ENCODE measurements at regions not wholly inside any gene's neighbourhood (a gene's known extent, or its start where the extent isn't known, plus 50 kb on each side); places are given as distances from the start of the nearest gene placed in this dataset.
A peak's percentile ranks its signal among the peaks of the same experiment; 100 is the strongest.

DNA sequence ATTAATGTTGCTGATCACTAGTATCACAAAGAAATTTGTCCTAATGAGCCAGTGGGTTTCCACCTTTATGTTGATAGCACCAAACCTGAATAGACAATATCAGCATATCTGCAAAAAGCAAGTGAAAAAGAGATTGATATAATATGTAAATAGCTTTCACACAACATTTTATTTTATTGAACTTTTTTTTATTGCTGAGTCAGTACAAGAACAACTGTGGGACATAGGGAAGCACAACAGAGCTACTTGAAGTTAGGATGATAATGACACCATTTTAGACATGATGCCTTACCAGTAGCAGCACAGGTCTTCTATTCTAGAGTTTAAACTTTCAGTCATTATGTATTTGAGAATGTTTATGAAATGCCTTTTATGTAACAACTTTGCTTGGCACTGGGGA, 554.1 kb upstream of the SETBP1 start:
- TF ChIP-seq, protein P1, sequence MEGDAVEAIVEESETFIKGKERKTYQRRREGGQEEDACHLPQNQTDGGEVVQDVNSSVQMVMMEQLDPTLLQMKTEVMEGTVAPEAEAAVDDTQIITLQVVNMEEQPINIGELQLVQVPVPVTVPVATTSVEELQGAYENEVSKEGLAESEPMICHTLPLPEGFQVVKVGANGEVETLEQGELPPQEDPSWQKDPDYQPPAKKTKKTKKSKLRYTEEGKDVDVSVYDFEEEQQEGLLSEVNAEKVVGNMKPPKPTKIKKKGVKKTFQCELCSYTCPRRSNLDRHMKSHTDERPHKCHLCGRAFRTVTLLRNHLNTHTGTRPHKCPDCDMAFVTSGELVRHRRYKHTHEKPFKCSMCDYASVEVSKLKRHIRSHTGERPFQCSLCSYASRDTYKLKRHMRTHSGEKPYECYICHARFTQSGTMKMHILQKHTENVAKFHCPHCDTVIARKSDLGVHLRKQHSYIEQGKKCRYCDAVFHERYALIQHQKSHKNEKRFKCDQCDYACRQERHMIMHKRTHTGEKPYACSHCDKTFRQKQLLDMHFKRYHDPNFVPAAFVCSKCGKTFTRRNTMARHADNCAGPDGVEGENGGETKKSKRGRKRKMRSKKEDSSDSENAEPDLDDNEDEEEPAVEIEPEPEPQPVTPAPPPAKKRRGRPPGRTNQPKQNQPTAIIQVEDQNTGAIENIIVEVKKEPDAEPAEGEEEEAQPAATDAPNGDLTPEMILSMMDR (IDR thresholded peaks at IDR 0.05; ENCODE audit: borderline replicate concordance, control extremely low read depth, extremely low read depth, insufficient read depth, missing control alignments), result no peak
- DNase-seq (ENCODE audit: low spot score), result no peak
- in situ Hi-C loops (cut with MboI; ENCODE audit: low sequenced_read_pairs, unreplicated experiment), result no loop called here

DNA sequence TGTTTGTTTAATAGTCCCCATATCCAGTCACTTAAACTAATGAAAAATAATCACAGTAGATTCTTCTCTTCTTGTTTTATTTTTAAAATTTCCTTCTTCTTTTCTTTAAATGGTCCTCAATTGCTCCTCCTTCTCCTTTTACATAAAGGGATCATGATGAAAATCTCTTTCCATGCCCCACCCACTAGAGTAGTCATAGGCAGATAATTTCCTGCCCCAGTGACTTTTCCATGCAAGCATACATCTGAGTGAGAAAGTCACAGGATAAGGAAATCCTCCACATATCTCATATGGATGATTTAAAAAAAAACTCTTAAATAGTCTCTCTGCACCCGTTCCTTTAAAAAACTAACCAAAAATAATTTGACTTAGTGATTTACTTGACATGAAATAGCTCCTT, 552.3 kb upstream of the SETBP1 start:
- in situ Hi-C loops (cut with MboI; ENCODE audit: low sequenced_read_pairs, unreplicated experiment), result no loop called here
- TF ChIP-seq, protein P1 (IDR thresholded peaks at IDR 0.05; ENCODE audit: borderline replicate concordance, control extremely low read depth, extremely low read depth, insufficient read depth, missing control alignments), result no peak
- no peak for DNase-seq (ENCODE audit: low spot score)

DNA sequence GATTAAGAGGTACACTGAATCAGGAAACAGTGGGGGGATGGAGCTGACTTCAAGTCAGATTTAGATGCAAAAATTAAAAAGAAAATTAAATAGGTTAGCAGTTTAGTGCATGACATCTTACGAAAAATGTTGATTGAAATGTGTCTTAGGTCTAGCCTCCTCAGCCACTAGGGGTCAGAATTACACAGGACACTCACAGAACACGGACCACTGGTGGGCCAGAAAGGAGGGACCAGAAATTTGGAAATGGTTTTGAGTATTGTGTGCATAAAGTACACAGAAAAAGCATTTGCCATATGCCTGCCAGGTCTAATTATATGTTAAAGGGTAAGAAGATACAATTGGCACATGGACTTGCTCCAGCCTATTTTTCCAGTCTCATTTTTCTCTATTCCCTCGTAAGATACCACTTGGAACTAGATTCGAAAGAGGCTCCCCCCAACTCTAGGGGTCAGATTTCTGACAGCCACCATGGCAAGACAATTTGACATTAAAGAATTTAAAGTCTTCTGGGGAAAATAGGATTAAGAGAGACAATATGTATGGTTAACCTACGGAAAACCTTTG, 550.2 kb upstream of the SETBP1 start:
- TF ChIP-seq, protein P1 (IDR thresholded peaks at IDR 0.05; ENCODE audit: borderline replicate concordance, control extremely low read depth, extremely low read depth, insufficient read depth, missing control alignments), result peak; percentile 57
- in situ Hi-C loops (cut with MboI; ENCODE audit: low sequenced_read_pairs, unreplicated experiment), result no loop called here

DNA sequence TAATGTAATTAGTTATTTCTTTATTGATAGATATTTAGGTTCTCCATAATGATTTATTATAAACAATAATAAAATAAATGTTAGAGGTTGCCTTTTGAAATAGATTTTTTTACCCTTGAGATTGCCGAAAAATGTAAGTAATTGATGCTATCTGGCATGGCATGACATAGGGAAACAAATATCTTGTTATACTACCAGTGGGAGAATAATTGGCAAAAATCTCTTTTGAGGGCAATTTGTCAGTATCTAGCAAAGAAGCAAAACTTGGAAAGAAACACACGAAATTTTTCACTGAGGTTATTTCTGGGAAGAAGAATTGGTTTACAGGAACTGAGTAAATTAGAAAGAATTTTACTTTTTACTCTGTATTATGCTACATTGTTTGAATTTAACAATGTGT, 547.2 kb upstream of the SETBP1 start:
- DNase-seq (ENCODE audit: low spot score), result no peak
- TF ChIP-seq, protein P1 (IDR thresholded peaks at IDR 0.05; ENCODE audit: borderline replicate concordance, control extremely low read depth, extremely low read depth, insufficient read depth, missing control alignments), result no peak
- in situ Hi-C loops (cut with MboI; ENCODE audit: low sequenced_read_pairs, unreplicated experiment), result no loop called here

More for the DNA sequence above, 550.2 kb upstream of the SETBP1 start:
- peak; percentile 52 for DNase-seq (ENCODE audit: low spot score)

DNA sequence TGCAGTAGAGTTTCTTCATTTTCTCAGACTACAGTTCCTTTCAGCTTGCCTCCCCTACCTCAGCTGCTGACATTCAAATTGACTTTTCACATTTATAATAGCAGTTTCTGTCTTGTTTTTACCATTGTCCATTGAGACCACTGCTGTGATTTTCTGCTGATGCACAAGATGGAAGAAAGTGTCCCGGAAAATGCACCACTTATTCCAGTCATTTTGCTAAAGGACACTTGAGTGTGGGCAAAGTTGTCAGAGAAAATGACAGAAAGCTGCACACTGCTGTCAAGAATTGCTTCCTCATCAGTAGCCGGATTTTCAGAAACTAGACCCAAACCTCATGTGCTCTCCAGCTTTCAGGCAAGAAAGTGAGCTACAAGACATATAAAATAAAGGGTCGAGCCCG, 546.2 kb upstream of the SETBP1 start:
- in situ Hi-C loops (cut with MboI; ENCODE audit: low sequenced_read_pairs, unreplicated experiment), result no loop called here
- no peak for DNase-seq (ENCODE audit: low spot score)
- TF ChIP-seq, protein P1 (IDR thresholded peaks at IDR 0.05; ENCODE audit: borderline replicate concordance, control extremely low read depth, extremely low read depth, insufficient read depth, missing control alignments), result no peak

DNA sequence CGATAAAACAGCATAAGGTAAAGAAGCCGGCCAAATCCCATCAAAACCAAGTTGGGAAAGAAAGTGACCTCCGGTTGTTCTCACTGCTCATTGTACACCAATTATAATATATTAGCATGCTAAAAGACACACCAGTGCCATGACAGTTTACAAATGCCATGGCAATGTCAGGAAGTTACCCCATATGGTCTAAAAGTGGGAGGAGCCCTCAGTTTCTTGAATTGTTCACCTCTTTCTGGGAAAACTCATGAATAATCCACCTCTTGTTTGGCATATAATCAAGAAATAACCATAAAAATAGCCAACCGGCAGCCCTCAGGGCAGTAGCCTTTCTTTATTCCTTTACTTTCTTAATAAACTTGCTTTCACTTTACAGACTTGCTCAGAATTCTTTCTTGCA, 544.9 kb upstream of the SETBP1 start:
- TF ChIP-seq, protein P1 (IDR thresholded peaks at IDR 0.05; ENCODE audit: borderline replicate concordance, control extremely low read depth, extremely low read depth, insufficient read depth, missing control alignments), result no peak
- in situ Hi-C loops (cut with MboI; ENCODE audit: low sequenced_read_pairs, unreplicated experiment), result no loop called here
- DNase-seq (ENCODE audit: low spot score), result no peak
